Thyroid gland (tissue), 4 donors: ENCODE measurements at regions not wholly inside any gene's neighbourhood (a gene's known extent, or its start where the extent isn't known, plus 50 kb on each side); places are given as distances from the start of the nearest gene placed in this dataset.

Experiments used
- DNase-seq, 2 donors: peaks; one replicate each; pipeline ENCODE4 v3.0.0-alpha.2; 2019
- H3K27ac ChIP-seq, 3 donors: fragments of 200-600 bp; sonication (generic); 1 replicate in 2 of 3; 2 replicates in 1 of 3; pipeline ENCODE4 v1.5.1; 2016 to 2019; ENCODE audit warnings: mild to moderate bottlenecking in 1 of 3, moderate library complexity in 1 of 3
- H3K27me3 ChIP-seq: fragments of 200-600 bp; sonication (generic); one replicate; pipeline ENCODE4 v1.5.1; 2019
- H3K36me3 ChIP-seq, 2 donors: fragments of 200-600 bp; sonication (generic); one replicate each; pipeline ENCODE4 v1.5.1; 2016 to 2019
- H3K4me1 ChIP-seq, 2 donors: fragments of 200-600 bp; sonication (generic); one replicate each; pipeline ENCODE4 v1.5.1; 2017 to 2019
- H3K4me3 ChIP-seq, 3 donors: fragments of 200-600 bp; sonication (generic); replicated peaks in 1 of 3; 1 replicate in 2 of 3; 2 replicates in 1 of 3; pipeline ENCODE4 v1.5.1; 2016; ENCODE audit warnings: mild to moderate bottlenecking in 1 of 3
- H3K9me3 ChIP-seq: fragments of 200-600 bp; sonication (generic); one replicate; pipeline ENCODE4 v1.5.1; 2017
- POLR2A ChIP-seq, 2 donors: fragments of 450-650 bp; IDR thresholded peaks; one replicate each; pipeline ENCODE4 v1.6.1; 2017; ENCODE audit warnings: antibody characterized with exemption in 2 of 2, mild to moderate bottlenecking in 2 of 2, moderate library complexity in 1 of 2
- WGBS, 2 donors: methylation state at CpG; one replicate each; pipeline ENCODE4 v1.1.5; 2017; 5-methylcytosine and 5-hydroxymethylcytosine counted together
- intact Hi-C: fragments of 100-400 bp; cut with DNase I; formaldehyde crosslinking; loops from one replicate; pipeline ENCODE4 v1.15.1; 2023
- TF ChIP-seq, protein P1 (sequence below), 6 experiments: fragments of 200-600 bp in 3 of 6; fragments of 450-650 bp in 3 of 6; sonication (generic) in 3 of 6; IDR thresholded peaks; one replicate each; pipeline ENCODE4 v1.5.1; 2016 to 2019; ENCODE audit warnings: antibody characterized with exemption in 6 of 6, mild to moderate bottlenecking in 2 of 6, inconsistent platforms in 1 of 6, moderate library complexity in 1 of 6

DNA sequence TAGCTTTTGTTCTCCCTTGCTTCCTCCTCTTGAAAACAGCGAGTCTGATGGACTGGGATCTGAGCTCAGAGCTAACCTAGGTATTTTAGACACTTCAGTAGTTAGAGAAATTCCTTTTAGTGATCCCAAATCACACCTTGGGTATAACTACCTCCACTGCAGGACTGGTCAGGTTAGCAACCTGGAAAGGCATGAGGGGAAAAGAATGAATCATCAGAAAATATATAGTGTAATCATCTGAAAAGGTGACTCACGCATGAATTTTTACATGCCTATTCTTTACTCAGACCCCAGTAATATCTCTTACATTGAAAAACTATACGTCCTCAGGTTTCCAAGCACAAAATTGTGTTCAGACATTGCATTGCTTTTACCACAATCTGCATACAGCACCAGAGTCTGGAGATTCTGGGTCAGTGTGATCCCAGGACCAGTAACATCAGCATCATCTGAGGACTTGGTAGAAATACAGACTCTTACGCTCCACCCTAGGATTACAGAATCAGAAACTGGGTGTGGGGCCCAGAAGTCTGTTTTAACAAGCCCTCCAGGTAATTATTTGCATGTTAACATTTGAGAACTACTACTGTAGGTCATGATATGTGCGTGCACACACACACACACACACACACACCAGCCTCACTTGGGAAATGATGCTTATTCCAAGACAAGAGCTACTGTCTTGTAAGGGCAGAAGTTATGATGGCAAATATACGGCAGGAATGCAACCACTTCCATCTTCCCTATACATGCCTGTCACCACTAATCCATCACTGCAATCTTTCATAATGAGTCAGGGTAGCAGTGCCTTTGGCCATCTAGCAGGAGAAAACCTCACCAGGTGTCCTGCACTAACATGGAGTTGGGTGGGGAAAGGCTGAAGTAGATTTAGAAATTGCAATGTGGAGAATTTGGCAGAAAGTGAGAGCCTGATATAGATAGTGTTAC, 271.6 kb upstream of the MAP3K1 start:
- 93 to 97% methylated on average over 6 of the region's 6 CpGs for WGBS, 2 donors
- no peak overlapping the region for H3K4me3 ChIP-seq
- intact Hi-C loops = no loop called here

DNA sequence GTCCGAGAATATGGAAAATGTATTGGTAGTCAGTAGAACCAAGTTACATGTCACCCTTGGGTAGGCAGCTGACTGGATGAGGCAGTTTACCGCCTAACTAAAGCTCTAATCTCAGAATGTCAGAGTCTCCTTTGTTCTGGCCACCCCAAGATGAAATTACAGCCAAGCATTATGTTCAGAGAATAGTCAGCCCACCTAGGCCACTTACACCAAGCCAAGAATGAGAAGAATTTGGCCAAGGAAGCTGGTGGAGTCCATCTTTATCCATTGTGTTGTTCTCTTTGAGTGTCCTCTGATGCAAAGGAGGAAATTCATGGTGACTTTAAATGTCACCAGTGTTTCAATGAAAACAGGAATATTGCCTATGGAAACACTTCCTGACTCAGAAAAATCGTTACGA, 275.1 kb upstream of the MAP3K1 start:
- WGBS, 2 donors = 81 to 92% methylated on average over 4 of the region's 4 CpGs
- Histone ChIP-seq H3K36me3 (no peaks in the 10 kb centered on the region), H3K27me3 (no peaks in the 10 kb centered on the region), H3K4me3 (no peak overlapping the region), H3K4me1 (no peaks in the 10 kb centered on the region), H3K27ac (no peak overlapping the region), H3K9me3 (no peaks in the 10 kb centered on the region)
- TF ChIP-seq POLR2A (IDR thresholded peaks at IDR 0.05) = no peak
- TF ChIP-seq, protein P1, sequence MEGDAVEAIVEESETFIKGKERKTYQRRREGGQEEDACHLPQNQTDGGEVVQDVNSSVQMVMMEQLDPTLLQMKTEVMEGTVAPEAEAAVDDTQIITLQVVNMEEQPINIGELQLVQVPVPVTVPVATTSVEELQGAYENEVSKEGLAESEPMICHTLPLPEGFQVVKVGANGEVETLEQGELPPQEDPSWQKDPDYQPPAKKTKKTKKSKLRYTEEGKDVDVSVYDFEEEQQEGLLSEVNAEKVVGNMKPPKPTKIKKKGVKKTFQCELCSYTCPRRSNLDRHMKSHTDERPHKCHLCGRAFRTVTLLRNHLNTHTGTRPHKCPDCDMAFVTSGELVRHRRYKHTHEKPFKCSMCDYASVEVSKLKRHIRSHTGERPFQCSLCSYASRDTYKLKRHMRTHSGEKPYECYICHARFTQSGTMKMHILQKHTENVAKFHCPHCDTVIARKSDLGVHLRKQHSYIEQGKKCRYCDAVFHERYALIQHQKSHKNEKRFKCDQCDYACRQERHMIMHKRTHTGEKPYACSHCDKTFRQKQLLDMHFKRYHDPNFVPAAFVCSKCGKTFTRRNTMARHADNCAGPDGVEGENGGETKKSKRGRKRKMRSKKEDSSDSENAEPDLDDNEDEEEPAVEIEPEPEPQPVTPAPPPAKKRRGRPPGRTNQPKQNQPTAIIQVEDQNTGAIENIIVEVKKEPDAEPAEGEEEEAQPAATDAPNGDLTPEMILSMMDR (IDR thresholded peaks at IDR 0.05) = no peak
- intact Hi-C loops = no loop called here
- no peak for DNase-seq

More for the DNA sequence above, 271.6 kb upstream of the MAP3K1 start:
- Histone ChIP-seq H3K4me1 (no peaks in the 10 kb centered on the region), H3K27ac (no peak overlapping the region), H3K27me3 (no peaks in the 10 kb centered on the region), H3K9me3 (no peaks in the 10 kb centered on the region), H3K36me3 (no peaks in the 10 kb centered on the region)
- DNase-seq = no peak
- no peak for TF ChIP-seq POLR2A (IDR thresholded peaks at IDR 0.05)
- TF ChIP-seq, protein P1 (IDR thresholded peaks at IDR 0.05) = no peak

DNA sequence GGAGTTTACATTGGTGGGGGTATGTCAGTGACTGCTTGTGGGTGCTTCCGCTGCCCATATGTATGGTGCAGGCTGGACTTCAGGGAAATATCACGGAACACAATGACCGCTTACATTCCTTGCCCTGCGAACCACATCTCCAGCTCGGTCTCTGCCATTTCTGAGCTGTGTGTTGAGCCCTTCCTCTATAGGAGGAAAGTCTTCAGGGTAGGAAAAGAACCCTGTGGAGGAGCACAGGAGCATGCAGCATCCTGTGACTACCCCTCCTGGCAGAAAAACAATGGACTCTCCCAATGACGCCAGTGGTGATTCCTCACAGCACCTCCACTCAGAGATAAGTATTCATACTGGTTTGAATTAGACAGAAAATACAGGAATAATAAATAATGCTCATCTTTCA, 276.8 kb upstream of the MAP3K1 start:
- Histone ChIP-seq H3K36me3 (no peaks in the 10 kb centered on the region), H3K9me3 (no peaks in the 10 kb centered on the region), H3K4me3 (no peak overlapping the region), H3K27me3 (no peaks in the 10 kb centered on the region), H3K4me1 (no peaks in the 10 kb centered on the region), H3K27ac (no peak overlapping the region)
- DNase-seq = no peak
- 98 to 99% methylated on average over 6 of the region's 6 CpGs for WGBS, 2 donors
- intact Hi-C loops = no loop called here
- no peak for TF ChIP-seq POLR2A (IDR thresholded peaks at IDR 0.05)
- TF ChIP-seq, protein P1 (IDR thresholded peaks at IDR 0.05) = no peak

DNA sequence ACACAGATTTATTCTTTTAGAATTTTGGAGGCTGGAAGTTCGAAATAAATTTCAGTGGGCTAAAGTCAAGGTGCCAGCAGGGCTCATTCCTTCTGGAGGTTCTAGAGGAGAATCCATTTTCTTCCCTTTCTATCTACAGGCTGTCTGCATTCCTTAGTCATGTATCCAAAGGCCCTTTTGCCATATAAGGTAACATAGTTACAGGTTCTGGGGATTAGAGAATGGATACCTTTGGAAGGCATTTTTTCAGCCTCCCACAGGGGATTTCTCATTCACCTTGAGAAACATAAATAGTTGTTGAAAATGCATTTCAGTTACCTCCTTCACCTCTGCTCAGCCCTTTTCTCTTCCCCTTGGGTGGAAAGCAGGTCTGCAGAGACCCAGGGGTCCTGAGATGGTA, 280.0 kb upstream of the MAP3K1 start:
- Histone ChIP-seq H3K27ac (no peak overlapping the region), H3K4me1 (no peaks in the 10 kb centered on the region), H3K9me3 (no peaks in the 10 kb centered on the region), H3K27me3 (no peaks in the 10 kb centered on the region), H3K36me3 (no peaks in the 10 kb centered on the region), H3K4me3 (no peak overlapping the region)
- WGBS, 2 donors = 95 to 100% methylated on average over 1 of the region's 1 CpG
- TF ChIP-seq, protein P1 (IDR thresholded peaks at IDR 0.05) = no peak
- intact Hi-C loops = no loop called here
- no peak for DNase-seq

DNA sequence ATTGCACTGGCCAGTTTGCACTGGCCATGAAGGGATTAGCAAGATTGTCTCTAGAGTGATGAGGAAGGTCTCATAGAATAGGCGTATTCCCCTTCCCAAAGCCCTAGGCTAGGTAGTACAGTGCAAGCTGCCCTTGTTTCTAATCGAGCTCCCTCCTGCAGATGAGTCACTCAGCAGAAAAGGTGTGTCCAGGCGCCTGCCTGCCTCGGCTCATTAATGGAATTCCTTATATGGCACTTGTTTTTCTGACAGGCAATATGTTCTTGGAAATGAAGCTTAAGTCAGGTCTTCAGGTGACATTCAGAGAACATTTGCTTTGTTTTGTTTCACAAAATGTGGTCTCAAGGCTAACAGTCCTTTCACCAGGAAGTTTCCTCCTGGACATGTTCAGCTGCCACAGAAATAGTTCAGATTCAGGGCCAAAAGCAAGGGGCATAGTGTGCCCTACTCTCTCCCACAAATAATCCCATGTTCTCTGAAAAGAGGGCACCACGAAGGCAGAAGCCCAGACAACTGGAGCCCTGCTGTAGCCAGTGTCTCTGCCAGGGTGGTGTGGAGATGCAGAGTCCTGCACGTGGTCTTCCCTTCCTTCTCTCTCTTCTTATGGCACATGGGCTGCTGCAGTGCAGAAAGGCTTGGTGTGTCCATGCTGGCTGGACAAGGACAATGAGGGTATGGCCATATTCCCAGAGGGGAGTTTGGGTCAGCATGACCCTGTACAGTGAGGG, 281.1 kb upstream of the MAP3K1 start:
- no peak overlapping the region for H3K27ac ChIP-seq
- TF ChIP-seq, protein P1 (IDR thresholded peaks at IDR 0.05) = no peak
- TF ChIP-seq POLR2A (IDR thresholded peaks at IDR 0.05) = no peak

More for the DNA sequence above, 281.1 kb upstream of the MAP3K1 start:
- Histone ChIP-seq H3K4me1 (no peaks in the 10 kb centered on the region), H3K9me3 (no peaks in the 10 kb centered on the region), H3K36me3 (no peaks in the 10 kb centered on the region), H3K27me3 (no peaks in the 10 kb centered on the region), H3K4me3 (no peak overlapping the region)
- peak in 1 of 2 donors; percentile 20 for DNase-seq
- intact Hi-C loops = no loop called here
- 89 to 91% methylated on average over 6 of the region's 6 CpGs for WGBS, 2 donors
